WTC11 (cell line): ENCODE measurements at regions not wholly inside any gene's neighbourhood (a gene's known extent, or its start where the extent isn't known, plus 50 kb on each side); places are given as distances from the start of the nearest gene placed in this dataset.

Experiments used
- ATAC-seq: fragments of 200-7000 bp; cut with Tn5 transposase; 2 replicates; pipeline ENCODE4 v1.10.0; 2021; ENCODE audit warnings: mild to moderate bottlenecking, moderate library complexity
- CTCF ChIA-PET: fragments of 300-600 bp; sonication (Branson Sonifier 250); formaldehyde crosslinking; loops from one replicate; lab custom pipeline; 2021; ENCODE audit warnings: antibody characterized with exemption; lab: Charles Lee
- POLR2A ChIA-PET: fragments of 350-600 bp; sonication (Branson Sonifier 250); formaldehyde crosslinking; loops from one replicate; lab custom pipeline; 2021; ENCODE audit warnings: antibody characterized with exemption; lab: Charles Lee
- DNase-seq: peaks from one replicate; pipeline ENCODE4 v3.0.0; 2021; ENCODE audit warnings: low spot score
- H3K27ac Mint-ChIP-seq: 2 replicates; pipeline ENCODE4 v1.8.0; 2021; ENCODE audit warnings: mixed read lengths
- H3K27me3 Mint-ChIP-seq: 2 replicates; pipeline ENCODE4 v1.8.0; 2021; ENCODE audit warnings: low read depth, mild to moderate bottlenecking, moderate library complexity, mixed read lengths
- H3K36me3 Mint-ChIP-seq: 2 replicates; pipeline ENCODE4 v1.8.0; 2021; ENCODE audit warnings: mixed read lengths
- H3K4me1 Mint-ChIP-seq: 2 replicates; pipeline ENCODE4 v1.8.0; 2022; ENCODE audit warnings: mixed read lengths
- H3K4me3 Mint-ChIP-seq: 2 replicates; pipeline ENCODE4 v1.8.0; 2021; ENCODE audit warnings: mild to moderate bottlenecking, moderate library complexity, mixed read lengths
- H3K9me3 Mint-ChIP-seq: 2 replicates; pipeline ENCODE4 v1.8.0; 2021; ENCODE audit warnings: mixed read lengths
- E2F4 ChIP-seq: sonication (generic); formaldehyde crosslinking; IDR thresholded peaks from 2 replicates; pipeline ENCODE4 v1.8.1; 2022; ENCODE audit warnings: low read depth, mild to moderate bottlenecking, moderate library complexity, missing genetic modification reagents, borderline replicate concordance
- ELF4 ChIP-seq: sonication (generic); formaldehyde crosslinking; IDR thresholded peaks from 2 replicates; pipeline ENCODE4 v1.8.1; 2022; ENCODE audit warnings: low read depth, mild to moderate bottlenecking, moderate library complexity, missing genetic modification reagents
- EMX1 ChIP-seq: fragments of 250-450 bp; sonication (Bioruptor Pico); IDR thresholded peaks from 2 replicates; pipeline ENCODE4 v1.8.0; 2021; ENCODE audit warnings: mild to moderate bottlenecking
- FOXJ3 ChIP-seq: sonication (generic); formaldehyde crosslinking; IDR thresholded peaks from 2 replicates; pipeline ENCODE4 v1.9.0; 2021; ENCODE audit warnings: missing genetic modification reagents, mild to moderate bottlenecking, borderline replicate concordance
- FOXK1 ChIP-seq: sonication (generic); formaldehyde crosslinking; IDR thresholded peaks from 2 replicates; pipeline ENCODE4 v1.8.0; 2022; ENCODE audit warnings: mild to moderate bottlenecking, moderate library complexity, missing genetic modification reagents
- FOXP1 ChIP-seq: sonication (generic); formaldehyde crosslinking; IDR thresholded peaks from 2 replicates; pipeline ENCODE4 v1.8.0; 2022; ENCODE audit warnings: missing genetic modification reagents, mild to moderate bottlenecking, moderate library complexity, borderline replicate concordance
- GRHL2 ChIP-seq: fragments of 250-450 bp; sonication (Bioruptor Pico); IDR thresholded peaks from 2 replicates; pipeline ENCODE4 v1.8.0; 2022; ENCODE audit warnings: mild to moderate bottlenecking, moderate library complexity; ENCODE audit not compliant: insufficient replicate concordance, severe bottlenecking
- MAX ChIP-seq: sonication (generic); formaldehyde crosslinking; IDR thresholded peaks from 2 replicates; pipeline ENCODE4 v1.8.0; 2022; ENCODE audit warnings: mild to moderate bottlenecking, missing genetic modification reagents
- NFATC4 ChIP-seq: fragments of 250-450 bp; sonication (Bioruptor Pico); IDR thresholded peaks from 2 replicates; pipeline ENCODE4 v1.9.0; 2021; ENCODE audit warnings: mild to moderate bottlenecking
- SMAD3 ChIP-seq: sonication (generic); formaldehyde crosslinking; IDR thresholded peaks from 2 replicates; pipeline ENCODE4 v1.8.0; 2022; ENCODE audit warnings: missing genetic modification reagents, mild to moderate bottlenecking, borderline replicate concordance
- SMAD4 ChIP-seq: sonication (generic); formaldehyde crosslinking; IDR thresholded peaks from 2 replicates; pipeline ENCODE4 v1.8.0; 2022; ENCODE audit warnings: mild to moderate bottlenecking, missing genetic modification reagents
- SP1 ChIP-seq: sonication (generic); formaldehyde crosslinking; conservative IDR thresholded peaks from 2 replicates; pipeline ENCODE4 v1.8.1; 2022; ENCODE audit warnings: missing genetic modification reagents
- STAT6 ChIP-seq: sonication (generic); formaldehyde crosslinking; conservative IDR thresholded peaks from 2 replicates; pipeline ENCODE4 v1.8.1; 2023; ENCODE audit warnings: mild to moderate bottlenecking, low read depth, missing genetic modification reagents, moderate library complexity
- USF1 ChIP-seq: sonication (generic); formaldehyde crosslinking; IDR thresholded peaks from 2 replicates; pipeline ENCODE4 v1.8.0; 2022; ENCODE audit warnings: mild to moderate bottlenecking, missing genetic modification reagents
- ZBTB43 ChIP-seq: sonication (generic); formaldehyde crosslinking; IDR thresholded peaks from 2 replicates; pipeline ENCODE4 v1.8.1; 2023; ENCODE audit warnings: mild to moderate bottlenecking, missing genetic modification reagents
- ZNF219 ChIP-seq: sonication (generic); formaldehyde crosslinking; IDR thresholded peaks from 2 replicates; pipeline ENCODE4 v1.8.0; 2023; ENCODE audit warnings: missing genetic modification reagents, mild to moderate bottlenecking, borderline replicate concordance
- ZNF317 ChIP-seq: sonication (generic); formaldehyde crosslinking; IDR thresholded peaks from 2 replicates; pipeline ENCODE4 v1.8.1; 2023; ENCODE audit warnings: low read depth, mild to moderate bottlenecking, moderate library complexity, missing genetic modification reagents, borderline replicate concordance
- ZNF396 ChIP-seq: fragments of 250-450 bp; sonication (Bioruptor Pico); IDR thresholded peaks from 2 replicates; pipeline ENCODE4 v1.8.0; 2021; ENCODE audit warnings: mild to moderate bottlenecking, moderate library complexity, borderline replicate concordance
- ZNF416 ChIP-seq: fragments of 250-450 bp; sonication (Bioruptor Pico); IDR thresholded peaks from 2 replicates; pipeline ENCODE4 v1.9.0; 2021; ENCODE audit warnings: mild to moderate bottlenecking, inconsistent platforms
- TF ChIP-seq, protein P1 (sequence below): fragments of 250-450 bp; sonication (Bioruptor Pico); conservative IDR thresholded peaks from 2 replicates; pipeline ENCODE4 v1.9.0; 2021; ENCODE audit warnings: mild to moderate bottlenecking

GRCh38 chr2:221975151-221975550 lies 323.6 kb downstream of the PAX3 start:
- no peak overlapping the region for H3K4me3 Mint-ChIP-seq
- H3K36me3 Mint-ChIP-seq = no peaks in the 10 kb centered on the region
- ATAC-seq = no peak
- H3K9me3 Mint-ChIP-seq = peaks cover 3% of the 10 kb centered on the region; the same call in 1 of the 2 replicates
- TF ChIP-seq SMAD3 (CRISPR knock-in tag) (no peak), FOXK1 (CRISPR knock-in tag) (no peak), ZNF219 (no peak), GRHL2 (CRISPR knock-in tag) (no peak), ZNF416 (CRISPR knock-in tag) (no peak), USF1 (no peak), SP1 (no peak), NFATC4 (CRISPR knock-in tag) (no peak), FOXJ3 (CRISPR knock-in tag) (no peak), E2F4 (no peak), ELF4 (CRISPR knock-in tag) (no peak), SMAD4 (CRISPR knock-in tag) (no peak)
- TF ChIP-seq, protein P1, sequence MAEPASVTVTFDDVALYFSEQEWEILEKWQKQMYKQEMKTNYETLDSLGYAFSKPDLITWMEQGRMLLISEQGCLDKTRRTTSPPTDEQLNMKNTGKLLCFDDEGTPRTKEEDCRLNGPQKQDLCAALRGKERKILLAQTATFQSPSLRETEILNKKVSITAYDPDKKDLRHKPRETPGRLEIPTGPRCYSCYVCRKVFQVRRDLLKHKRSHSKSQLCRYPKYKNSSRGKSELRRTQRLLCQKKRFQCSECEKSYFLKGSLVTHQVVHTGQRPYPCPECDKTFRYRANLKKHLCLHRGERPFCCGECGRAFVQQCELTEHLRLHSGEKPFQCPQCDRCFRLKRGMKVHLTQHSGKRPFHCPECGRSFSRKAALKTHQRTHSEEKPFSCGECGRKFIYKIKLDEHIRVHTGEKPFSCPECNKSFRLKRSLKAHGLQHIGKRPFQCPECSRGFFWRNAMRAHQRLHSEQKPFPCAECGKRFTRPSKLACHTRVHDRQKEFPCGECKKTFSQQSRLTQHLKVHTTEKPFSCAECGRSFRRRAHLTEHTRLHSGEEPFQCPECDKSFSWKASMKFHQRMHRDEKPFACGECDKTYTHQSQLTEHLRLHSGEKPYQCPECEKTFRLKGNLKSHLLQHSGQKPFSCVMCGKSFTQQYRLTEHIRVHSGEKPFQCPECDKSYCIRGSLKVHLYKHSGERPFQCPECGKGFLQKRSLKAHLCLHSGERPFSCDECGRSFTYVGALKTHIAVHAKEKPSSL (CRISPR knock-in tag) = no peak
- TF ChIP-seq, all 79 proteins: peak for 0
- no peak for DNase-seq
- peaks cover 14% of the 10 kb centered on the region for H3K4me1 Mint-ChIP-seq
- no peak overlapping the region for H3K27ac Mint-ChIP-seq
- ChIA-PET POLR2A (no interaction called here), CTCF (no interaction called here)
- no peaks in the 10 kb centered on the region for H3K27me3 Mint-ChIP-seq

DNA sequence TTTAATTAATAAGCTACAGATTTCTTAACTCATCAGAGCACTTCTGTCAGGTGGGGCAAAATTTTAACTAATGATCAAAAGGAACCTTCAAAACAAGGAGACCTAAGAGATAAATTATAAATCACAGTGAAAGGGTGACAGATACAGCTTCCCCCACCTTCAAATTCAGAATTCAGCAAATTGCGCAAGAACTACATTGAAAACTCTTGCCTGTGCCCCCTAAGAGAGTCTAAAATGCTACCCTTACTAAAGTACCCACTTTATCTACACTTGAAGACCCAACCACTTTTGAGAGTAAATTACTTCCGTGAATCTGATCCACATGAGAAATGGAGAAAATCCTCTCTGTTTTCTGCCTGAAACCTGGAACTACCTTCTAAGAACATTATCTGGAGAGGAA lies 324.9 kb downstream of the PAX3 start:
- no peak overlapping the region for H3K4me3 Mint-ChIP-seq
- TF ChIP-seq ZBTB43 (no peak), EMX1 (CRISPR knock-in tag) (no peak), MAX (CRISPR knock-in tag) (no peak), FOXP1 (CRISPR knock-in tag) (no peak), STAT6 (no peak), ZNF317 (no peak), SP1 (no peak), ZNF396 (CRISPR knock-in tag) (no peak), FOXJ3 (CRISPR knock-in tag) (no peak)
- CTCF ChIA-PET = interaction anchor here (0.6 kb wide), 1 partner anchor 857 kb away, joined by 3 read pairs; no protein-coding TSS in a partner anchor

More for the DNA sequence above, 324.9 kb downstream of the PAX3 start:
- Mint-ChIP-seq H3K27me3 (no peaks in the 10 kb centered on the region), H3K9me3 (peaks cover 3% of the 10 kb centered on the region; the same call in 1 of the 2 replicates), H3K27ac (no peak overlapping the region), H3K36me3 (no peaks in the 10 kb centered on the region), H3K4me1 (peaks cover 15% of the 10 kb centered on the region)
- POLR2A ChIA-PET = no interaction called here
- DNase-seq = no peak
- no peak for ATAC-seq
